Fibroblast of peridontal ligament (primary cell): ENCODE measurements at regions not wholly inside any gene's neighbourhood (a gene's known extent, or its start where the extent isn't known, plus 50 kb on each side); places are given as distances from the start of the nearest gene placed in this dataset.
"Not testable (repeated sequence)": the region's sequence is repeated elsewhere in the genome, so short reads cannot be mapped to it uniquely, and the experiment has no call there.

Source experiments
- DNase-seq: peaks from one replicate; pipeline ENCODE4 v3.0.0-alpha.2; 2010; ENCODE audit errors: extremely low read depth

- DNase-seq, result peak; percentile 24
These were observed 604.7 kb upstream of the CITED2 start for GRCh38 chr6:139979021-139979725.

- peak; percentile 62 for DNase-seq
These were observed 603.5 kb upstream of the CITED2 start for GRCh38 chr6:139977887-139978332.

GRCh38 chr6:139973669-139974344 lies 599.4 kb upstream of the CITED2 start:
- peak; percentile 82 for DNase-seq

- no peak for DNase-seq
These were observed 597.7 kb upstream of the CITED2 start for GRCh38 chr6:139972116-139972515.

- DNase-seq, result peak; percentile 34
These were observed 596.1 kb upstream of the CITED2 start for GRCh38 chr6:139970591-139970991.

GRCh38 chr6:139967497-139967896 lies 593.0 kb upstream of the CITED2 start:
- peak; percentile 25 for DNase-seq

- DNase-seq, result peak; percentile 77
These were observed 590.9 kb upstream of the CITED2 start for GRCh38 chr6:139965393-139965792.

- DNase-seq, result no peak
These were observed 590.3 kb upstream of the CITED2 start for GRCh38 chr6:139964737-139965136.

GRCh38 chr6:139962654-139963347 lies 588.4 kb upstream of the CITED2 start:
- DNase-seq, result no peak

- DNase-seq, result no peak
These were observed 586.7 kb upstream of the CITED2 start for GRCh38 chr6:139961190-139961589.

- DNase-seq, result no peak
These were observed 586.2 kb upstream of the CITED2 start for GRCh38 chr6:139960671-139961070.

GRCh38 chr6:139955366-139956155 lies 581.1 kb upstream of the CITED2 start:
- no peak for DNase-seq

GRCh38 chr6:139954463-139955071 lies 580.1 kb upstream of the CITED2 start:
- DNase-seq, result no peak

- not testable (repeated sequence) for DNase-seq
These were observed 579.3 kb upstream of the CITED2 start for GRCh38 chr6:139953780-139954179.

- no peak for DNase-seq
These were observed 576.7 kb upstream of the CITED2 start for GRCh38 chr6:139951172-139951571.

GRCh38 chr6:139944976-139945375 lies 570.5 kb upstream of the CITED2 start:
- DNase-seq, result no peak

GRCh38 chr6:139944131-139944530 lies 569.7 kb upstream of the CITED2 start:
- peak; percentile 11 for DNase-seq

GRCh38 chr6:139943391-139943790 lies 568.9 kb upstream of the CITED2 start:
- peak; percentile 92 for DNase-seq

- peak; percentile 13 for DNase-seq
These were observed 567.9 kb upstream of the CITED2 start for GRCh38 chr6:139942331-139942730.

- DNase-seq, result no peak
These were observed 567.4 kb upstream of the CITED2 start for GRCh38 chr6:139941826-139942225.
